Activated effector memory CD4-positive, alpha-beta T cell treated with anti-CD3 and anti-CD28 coated beads, Interleukin-2, amount 50 U/mL, for 16 hours (primary cell): ENCODE measurements at regions not wholly inside any gene's neighbourhood (a gene's known extent, or its start where the extent isn't known, plus 50 kb on each side); places are given as distances from the start of the nearest gene placed in this dataset.

Source experiments
- DNase-seq: peaks from one replicate; pipeline ENCODE4 v3.0.0-alpha.2; 2020

GRCh38 chr15:62474771-62475124 is 309.7 kb upstream of the C2CD4B start:
- no peak for DNase-seq

- no peak for DNase-seq
These were observed 310.5 kb upstream of the C2CD4B start for GRCh38 chr15:62475591-62475990.

DNA sequence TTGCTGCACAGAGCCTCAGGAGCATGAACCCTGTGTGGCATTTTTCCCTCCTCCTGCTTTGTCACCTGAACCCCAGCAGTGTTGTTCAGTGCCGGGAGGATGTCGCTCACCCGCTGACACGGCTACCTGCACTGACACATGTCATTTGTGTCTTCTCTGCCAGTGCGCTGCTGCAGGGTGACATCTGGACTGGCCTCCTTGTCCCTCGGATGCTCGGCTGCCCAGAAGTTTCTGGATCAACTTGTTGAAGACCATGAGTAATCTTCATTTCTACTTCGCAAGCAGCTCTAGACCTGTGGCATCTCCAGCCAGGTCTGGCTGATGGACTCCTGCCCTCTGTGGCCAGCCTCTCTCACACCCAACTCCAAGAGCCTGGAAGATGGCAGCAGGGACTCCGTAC is 311.1 kb upstream of the C2CD4B start:
- no peak for DNase-seq

DNA sequence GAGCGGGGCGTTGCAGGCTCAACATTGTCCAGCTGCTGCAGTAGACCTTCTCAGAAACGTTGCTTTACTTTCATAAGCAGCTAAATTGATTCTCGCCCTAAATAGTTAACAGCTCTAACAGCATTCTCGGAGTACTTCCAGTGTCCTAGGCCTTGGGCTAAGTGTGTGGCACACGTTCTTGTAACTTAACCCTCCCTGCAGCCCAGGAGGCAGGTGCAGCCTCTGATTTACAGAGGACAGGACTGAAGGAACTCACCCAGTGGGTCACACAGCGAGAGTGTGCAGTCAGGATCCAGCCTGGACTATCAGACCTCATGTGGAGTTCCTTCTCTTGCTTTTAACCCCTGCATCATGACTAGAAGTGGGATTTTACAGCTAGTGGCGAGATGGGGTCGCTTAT is 312.8 kb upstream of the C2CD4B start:
- DNase-seq = no peak

DNA sequence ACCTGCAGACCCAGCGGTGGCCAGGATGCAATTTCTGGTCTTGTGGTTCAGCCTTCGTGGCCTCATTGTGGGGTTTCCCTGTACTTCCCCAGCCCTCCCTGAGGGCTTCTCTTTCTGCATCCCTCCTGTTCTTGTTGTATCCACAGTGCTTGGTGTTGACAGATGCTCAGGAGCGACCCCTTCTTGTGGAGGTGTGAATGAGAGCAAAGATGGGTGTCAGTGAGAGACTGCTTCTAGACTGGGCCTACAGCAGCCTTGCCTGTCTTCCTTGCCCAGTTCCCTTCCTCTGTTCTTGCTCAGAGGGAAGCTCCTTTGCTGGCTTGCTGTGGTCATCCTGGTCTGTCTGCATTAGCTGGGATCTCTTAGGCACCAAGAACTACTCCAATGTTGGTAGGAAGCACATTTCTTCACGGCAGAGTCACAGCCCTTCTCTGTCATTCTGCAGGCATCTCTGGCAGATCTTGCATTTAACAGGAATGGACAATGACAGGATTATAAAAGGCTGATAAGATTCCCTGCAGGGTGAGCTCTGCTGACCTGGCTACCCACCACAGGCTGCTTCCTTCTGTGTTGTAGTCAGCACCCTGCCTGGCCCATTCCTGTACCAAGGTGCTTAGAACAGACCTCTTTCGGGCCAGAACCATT is 317.8 kb upstream of the C2CD4B start:
- DNase-seq = no peak

- no peak for DNase-seq
These were observed 318.7 kb upstream of the C2CD4B start for GRCh38 chr15:62483814-62484213.

- DNase-seq = no peak
These were observed 320.2 kb upstream of the C2CD4B start for GRCh38 chr15:62485170-62485720.

DNA sequence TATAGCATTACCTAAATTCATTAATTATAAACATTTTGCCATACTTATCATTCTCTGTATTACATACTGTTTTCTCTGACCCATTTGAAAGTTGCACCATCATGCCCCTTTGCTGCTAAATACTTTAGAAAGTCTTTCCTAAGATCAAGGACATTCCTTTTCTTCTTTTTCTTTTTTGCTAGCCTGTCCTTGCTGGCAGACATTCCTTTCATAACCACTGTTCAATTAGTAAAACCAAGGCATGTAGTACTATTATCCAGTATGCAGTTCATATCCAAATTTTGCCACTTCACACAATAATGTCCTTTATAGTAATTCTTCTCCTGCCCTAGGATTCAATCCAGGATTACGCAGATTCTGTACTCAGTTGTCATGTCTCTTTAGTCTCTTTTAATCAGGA is 321.0 kb upstream of the C2CD4B start:
- no peak for DNase-seq

DNA sequence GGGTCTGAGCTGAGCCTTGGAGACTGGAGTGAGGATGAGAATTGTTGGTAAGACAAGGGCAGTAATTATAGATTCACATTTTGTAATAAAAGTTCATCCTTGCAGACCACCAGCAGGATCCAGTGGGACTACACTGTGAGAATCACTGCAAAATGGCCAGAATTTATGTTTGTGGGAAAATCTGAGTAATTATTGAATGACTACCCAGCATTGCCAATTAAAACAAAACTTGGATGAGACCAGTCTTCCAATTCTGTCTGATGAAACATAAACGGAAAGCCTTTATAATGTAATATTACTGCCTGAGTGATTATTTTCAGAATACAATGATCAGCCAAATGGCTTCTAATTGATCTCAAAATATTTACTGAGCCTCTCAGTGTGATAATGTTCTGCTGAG is 323.3 kb upstream of the C2CD4B start:
- DNase-seq = no peak

GRCh38 chr15:62491642-62492041 is 326.6 kb upstream of the C2CD4B start:
- DNase-seq = no peak

- DNase-seq = no peak
These were observed 327.8 kb upstream of the C2CD4B start for GRCh38 chr15:62492900-62493299.

- no peak for DNase-seq
These were observed 329.1 kb upstream of the C2CD4B start for GRCh38 chr15:62494197-62494596.

DNA sequence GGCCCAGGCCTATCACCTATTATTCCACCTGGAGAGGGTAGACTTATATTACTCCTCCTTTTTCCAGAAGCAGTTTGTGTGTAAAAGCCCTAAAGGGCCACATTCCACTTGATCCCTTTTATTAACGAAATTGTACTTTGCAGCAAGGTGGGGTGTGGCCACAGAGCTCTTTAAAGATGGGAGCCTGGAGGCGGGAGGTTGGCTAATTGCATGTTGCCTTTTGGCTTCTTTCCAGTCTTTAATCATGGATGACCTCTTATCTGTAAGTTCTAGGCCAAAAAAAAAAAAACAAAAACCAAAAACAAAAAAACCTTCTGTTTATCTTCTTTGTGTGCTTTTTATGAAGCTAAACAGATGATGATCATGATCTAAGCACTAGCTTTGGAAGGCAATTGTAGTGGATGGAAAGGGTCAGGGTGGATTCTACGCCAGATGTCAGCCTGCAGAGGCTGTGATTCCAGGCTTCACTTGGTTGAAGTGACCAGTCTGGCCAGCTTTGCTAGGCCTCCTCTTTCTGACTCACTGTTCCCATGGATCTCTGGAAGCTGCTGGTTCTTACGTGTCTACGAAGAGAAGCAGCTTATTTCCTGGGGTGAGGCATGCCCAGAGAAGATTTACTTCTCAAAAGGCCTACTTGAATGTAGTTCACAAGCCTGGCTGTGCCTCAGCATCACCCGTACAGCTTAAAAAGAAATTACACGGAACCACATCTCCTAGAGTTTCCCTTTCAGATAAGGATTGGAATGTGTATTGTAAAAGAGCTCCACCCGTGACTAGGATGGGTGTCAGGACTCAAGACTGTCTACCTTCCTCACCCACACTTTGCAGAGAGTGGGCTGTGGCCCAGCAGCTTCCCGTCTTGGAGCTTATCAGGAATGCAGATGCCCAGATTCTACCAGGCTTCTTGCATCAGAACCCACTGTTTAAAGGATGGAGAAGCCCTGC is 330.9 kb upstream of the C2CD4B start:
- DNase-seq = no peak

GRCh38 chr15:62497356-62497755 is 332.3 kb upstream of the C2CD4B start:
- DNase-seq = no peak

GRCh38 chr15:62498278-62498677 is 333.2 kb upstream of the C2CD4B start:
- DNase-seq = no peak

GRCh38 chr15:62498712-62499111 is 333.6 kb upstream of the C2CD4B start:
- DNase-seq = no peak

DNA sequence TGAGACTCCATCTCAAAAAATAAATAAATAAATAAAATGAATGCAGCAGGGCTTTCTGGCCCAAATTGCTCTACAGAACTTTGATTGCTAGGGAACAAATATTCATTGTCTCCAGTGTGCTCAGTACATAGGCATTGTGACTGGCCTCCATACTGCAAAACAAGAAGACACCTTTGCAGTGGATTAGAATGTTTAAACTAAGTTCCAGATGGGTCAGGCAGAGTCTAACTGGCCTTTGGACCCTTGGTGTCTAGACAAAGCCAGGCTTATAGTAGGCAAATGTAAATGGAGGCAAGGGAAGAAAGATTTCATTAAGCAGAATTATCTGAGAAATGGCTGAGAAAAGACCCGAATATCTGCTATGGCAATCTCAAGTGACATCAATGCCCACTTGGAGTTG is 335.2 kb upstream of the C2CD4B start:
- DNase-seq = no peak

DNA sequence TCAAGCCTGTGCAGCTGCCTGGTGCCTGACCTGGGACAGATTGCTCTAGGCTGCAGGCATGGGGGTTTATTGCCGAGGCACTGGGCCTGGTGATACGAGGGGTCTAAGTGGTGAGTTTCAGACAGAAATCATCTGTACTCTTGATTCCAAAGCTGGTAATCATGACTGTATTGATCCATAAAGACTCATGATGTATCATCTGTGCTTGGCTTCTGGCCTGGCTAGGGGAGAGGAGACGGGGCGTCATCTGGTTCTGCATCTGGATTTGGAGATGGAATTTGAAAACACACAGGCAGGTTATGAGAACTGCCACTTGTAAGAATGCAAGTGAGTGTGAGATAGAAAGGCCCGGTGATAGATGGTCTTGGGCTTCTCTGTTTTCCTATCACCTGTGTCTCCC is 337.4 kb upstream of the C2CD4B start:
- DNase-seq = no peak

DNA sequence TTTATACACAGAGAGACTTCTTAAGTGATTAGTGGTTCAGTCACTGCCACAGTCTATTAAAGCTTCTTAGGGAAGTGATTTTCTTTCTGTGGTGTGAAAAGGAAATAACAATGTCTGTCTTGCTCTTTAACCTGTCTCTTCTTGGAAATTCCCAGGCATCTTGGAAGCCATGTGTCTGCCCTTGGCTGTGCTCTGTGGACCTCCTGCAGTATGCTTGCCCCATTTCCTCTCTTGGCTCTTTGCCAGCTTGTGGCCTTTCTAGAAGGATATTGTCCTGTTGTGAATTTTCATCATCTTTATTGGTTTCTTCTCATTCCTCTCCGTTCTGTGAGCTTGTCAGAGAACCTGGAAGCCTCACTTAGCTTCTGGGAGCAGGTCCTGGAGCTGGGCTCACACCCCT is 338.4 kb upstream of the C2CD4B start:
- DNase-seq = no peak

GRCh38 chr15:62505762-62506161 is 340.7 kb upstream of the C2CD4B start:
- DNase-seq = no peak

DNA sequence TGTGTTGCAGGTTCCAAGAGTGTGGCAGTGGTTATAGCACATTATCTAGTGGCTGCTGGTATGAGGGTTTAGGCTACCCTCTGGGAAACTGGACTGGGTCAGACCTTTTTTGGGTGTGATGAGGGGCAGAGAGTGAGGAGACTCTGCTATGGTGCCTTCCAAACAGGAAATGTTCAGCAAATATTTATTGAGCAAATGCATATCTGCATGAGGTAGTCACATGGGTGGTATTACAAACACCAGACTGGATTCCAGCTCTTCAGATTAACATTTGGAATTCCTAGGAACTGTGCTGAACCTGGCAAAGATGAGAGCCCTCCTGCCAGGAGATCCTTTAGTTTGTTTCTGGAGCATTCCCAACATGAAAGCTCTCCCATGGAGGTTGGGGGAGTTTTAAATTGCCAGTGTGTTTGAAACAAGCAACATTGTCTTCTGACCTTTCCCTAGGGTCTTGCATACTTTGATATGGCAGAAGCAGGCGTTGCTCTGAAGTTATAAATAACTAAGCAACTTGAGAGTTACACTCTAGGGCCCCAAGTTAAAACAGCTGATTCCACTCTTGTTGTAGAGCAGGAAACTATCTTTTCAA is 341.2 kb upstream of the C2CD4B start:
- DNase-seq = no peak

DNA sequence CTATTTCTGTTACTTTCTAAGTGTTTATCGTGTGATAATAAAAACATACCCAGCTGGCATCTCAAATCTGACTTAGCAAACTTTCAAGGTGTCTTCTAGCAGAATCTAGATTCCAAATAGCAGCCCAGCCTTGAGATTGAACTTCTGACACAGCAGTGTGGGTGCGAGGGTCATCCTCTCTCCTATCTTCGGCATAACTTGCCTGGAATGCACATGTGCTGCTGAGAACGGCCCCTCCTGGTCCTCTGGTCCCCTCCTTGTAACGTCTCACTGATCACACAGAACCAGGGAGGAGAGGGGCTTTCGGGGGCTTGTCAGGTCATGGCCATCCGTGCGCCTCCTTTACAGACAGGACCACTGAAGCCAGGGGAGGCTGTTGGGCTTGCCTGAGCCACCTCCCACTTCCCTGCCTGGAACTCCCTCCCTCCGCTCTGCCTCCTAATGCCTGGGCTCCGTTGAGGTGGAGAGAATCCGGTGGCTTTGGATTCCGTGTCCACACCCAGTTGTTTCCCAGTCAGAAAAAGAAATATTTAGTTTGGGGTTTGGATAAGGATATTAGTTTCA is 344.4 kb upstream of the C2CD4B start:
- DNase-seq = no peak

GRCh38 chr15:62510791-62511190 is 345.7 kb upstream of the C2CD4B start:
- DNase-seq = no peak

DNA sequence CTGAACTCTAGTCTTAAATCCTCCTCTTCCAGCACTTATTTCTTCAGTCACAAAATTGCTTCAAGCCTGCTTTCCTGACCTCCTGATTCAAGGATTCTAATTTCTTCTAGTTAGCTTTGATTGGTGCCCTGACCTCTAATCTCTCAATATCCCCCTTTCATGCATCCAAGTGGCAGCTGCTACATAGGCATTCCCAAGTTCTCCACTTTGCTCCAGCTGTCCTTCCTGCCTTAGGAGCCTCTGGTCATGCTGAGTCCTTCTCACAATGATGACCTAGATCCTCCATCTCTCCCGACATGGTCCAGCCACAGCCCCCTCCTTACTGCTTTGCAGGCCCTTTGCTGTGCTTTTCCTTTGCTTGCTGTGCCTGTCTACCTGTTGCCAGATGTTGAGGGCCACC is 347.8 kb upstream of the C2CD4B start:
- no peak for DNase-seq
